ENCODE measurements at regions not wholly inside any gene's neighbourhood (a gene's known extent, or its start where the extent isn't known, plus 50 kb on each side); places are given as distances from the start of the nearest gene placed in this dataset.

- H3K36me3 ChIP-seq (ENCODE audit: control insufficient read depth, insufficient read depth, low read length) = no peaks in the 10 kb centered on the region
- H3K4me3 Mint-ChIP-seq = no peak overlapping the region
- no peak overlapping the region for H3K27ac Mint-ChIP-seq
- no peak for TF ChIP-seq CTCF (conservative IDR thresholded peaks at IDR 0.05)
- no peak overlapping the region for H3K4me3 ChIP-seq (ENCODE audit: low read length)
- H3K27ac ChIP-seq (ENCODE audit: low read depth, low read length) = no peak overlapping the region
- H3K9ac ChIP-seq (ENCODE audit: extremely low read depth, low read length, poor library complexity, severe bottlenecking) = no peak overlapping the region
- no peaks in the 10 kb centered on the region for H3K4me1 ChIP-seq (ENCODE audit: control insufficient read depth, insufficient read depth, low read length)
- peaks cover 2% of the 10 kb centered on the region for H3K9me3 ChIP-seq (ENCODE audit: control insufficient read depth, low read length)
- DNase-seq = no peak
- 87 to 93% methylated on average over 5 of the region's 5 CpGs for WGBS, 2 experiments (ENCODE audit: insufficient coverage in 1 of 2, insufficient read length in 1 of 2)
- H3K27me3 Mint-ChIP-seq (ENCODE audit: insufficient read depth) = peaks cover 5% of the 10 kb centered on the region
- H3K36me3 Mint-ChIP-seq (ENCODE audit: low read depth) = no peaks in the 10 kb centered on the region
- H3K27me3 ChIP-seq (ENCODE audit: control insufficient read depth, insufficient read depth, low read length, poor library complexity, severe bottlenecking) = peaks cover 11% of the 10 kb centered on the region
- no peaks in the 10 kb centered on the region for H3K4me1 Mint-ChIP-seq
- no peaks in the 10 kb centered on the region for H3K9me3 Mint-ChIP-seq
These were observed 50.0 kb upstream of the RFX7 start for GRCh38 chr15:56293495-56294292.
